WTC11 (cell line): ENCODE measurements at regions not wholly inside any gene's neighbourhood (a gene's known extent, or its start where the extent isn't known, plus 50 kb on each side); places are given as distances from the start of the nearest gene placed in this dataset.

ENCODE experiments used
- ATAC-seq: fragments of 200-7000 bp; cut with Tn5 transposase; 2 replicates; pipeline ENCODE4 v1.10.0; 2021; ENCODE audit warnings: mild to moderate bottlenecking, moderate library complexity
- CTCF ChIA-PET: fragments of 300-600 bp; sonication (Branson Sonifier 250); formaldehyde crosslinking; loops from one replicate; lab custom pipeline; 2021; ENCODE audit warnings: antibody characterized with exemption; lab: Charles Lee
- POLR2A ChIA-PET: fragments of 350-600 bp; sonication (Branson Sonifier 250); formaldehyde crosslinking; loops from one replicate; lab custom pipeline; 2021; ENCODE audit warnings: antibody characterized with exemption; lab: Charles Lee
- DNase-seq: peaks from one replicate; pipeline ENCODE4 v3.0.0; 2021; ENCODE audit warnings: low spot score
- H3K27ac Mint-ChIP-seq: 2 replicates; pipeline ENCODE4 v1.8.0; 2021; ENCODE audit warnings: mixed read lengths
- H3K27me3 Mint-ChIP-seq: 2 replicates; pipeline ENCODE4 v1.8.0; 2021; ENCODE audit warnings: low read depth, mild to moderate bottlenecking, moderate library complexity, mixed read lengths
- H3K36me3 Mint-ChIP-seq: 2 replicates; pipeline ENCODE4 v1.8.0; 2021; ENCODE audit warnings: mixed read lengths
- H3K4me1 Mint-ChIP-seq: 2 replicates; pipeline ENCODE4 v1.8.0; 2022; ENCODE audit warnings: mixed read lengths
- H3K4me3 Mint-ChIP-seq: 2 replicates; pipeline ENCODE4 v1.8.0; 2021; ENCODE audit warnings: mild to moderate bottlenecking, moderate library complexity, mixed read lengths
- H3K9me3 Mint-ChIP-seq: 2 replicates; pipeline ENCODE4 v1.8.0; 2021; ENCODE audit warnings: mixed read lengths
- FOXJ3 ChIP-seq: sonication (generic); formaldehyde crosslinking; IDR thresholded peaks from 2 replicates; pipeline ENCODE4 v1.9.0; 2021; ENCODE audit warnings: missing genetic modification reagents, mild to moderate bottlenecking, borderline replicate concordance
- GABPB1 ChIP-seq: sonication (generic); formaldehyde crosslinking; IDR thresholded peaks from 2 replicates; pipeline ENCODE4 v1.8.1; 2023; ENCODE audit warnings: mild to moderate bottlenecking, missing genetic modification reagents
- HMGA2 ChIP-seq: fragments of 250-450 bp; sonication (Bioruptor Pico); IDR thresholded peaks from 2 replicates; pipeline ENCODE4 v1.4.0; 2021; ENCODE audit warnings: mild to moderate bottlenecking, moderate library complexity
- NFE2L1 ChIP-seq: sonication (generic); formaldehyde crosslinking; IDR thresholded peaks from 2 replicates; pipeline ENCODE4 v1.8.1; 2023; ENCODE audit warnings: missing genetic modification reagents
- NFYB ChIP-seq: sonication (generic); formaldehyde crosslinking; conservative IDR thresholded peaks from 2 replicates; pipeline ENCODE4 v1.8.0; 2022; ENCODE audit warnings: low read depth, missing genetic modification reagents
- SMAD4 ChIP-seq: sonication (generic); formaldehyde crosslinking; IDR thresholded peaks from 2 replicates; pipeline ENCODE4 v1.8.0; 2022; ENCODE audit warnings: mild to moderate bottlenecking, missing genetic modification reagents
- SOX15 ChIP-seq: fragments of 250-450 bp; sonication (Bioruptor Pico); IDR thresholded peaks from 2 replicates; pipeline ENCODE4 v1.9.0; 2021; ENCODE audit warnings: mild to moderate bottlenecking
- TCF7 ChIP-seq: sonication (generic); formaldehyde crosslinking; IDR thresholded peaks from 2 replicates; pipeline ENCODE4 v1.8.0; 2022; ENCODE audit warnings: mild to moderate bottlenecking, low read depth, missing genetic modification reagents, moderate library complexity
- ZNF121 ChIP-seq: sonication (generic); formaldehyde crosslinking; IDR thresholded peaks from 2 replicates; pipeline ENCODE4 v1.8.0; 2023; ENCODE audit warnings: missing genetic modification reagents
- ZNF219 ChIP-seq: sonication (generic); formaldehyde crosslinking; IDR thresholded peaks from 2 replicates; pipeline ENCODE4 v1.8.0; 2023; ENCODE audit warnings: missing genetic modification reagents, mild to moderate bottlenecking, borderline replicate concordance
- ZNF232 ChIP-seq: sonication (generic); formaldehyde crosslinking; IDR thresholded peaks from 2 replicates; pipeline ENCODE4 v1.8.0; 2022; ENCODE audit warnings: mild to moderate bottlenecking, missing genetic modification reagents
- TF ChIP-seq, protein P1 (sequence below): sonication (generic); formaldehyde crosslinking; IDR thresholded peaks from 2 replicates; pipeline ENCODE4 v1.8.1; 2023; ENCODE audit warnings: mild to moderate bottlenecking, missing genetic modification reagents, borderline replicate concordance
- TF ChIP-seq, protein P2 (sequence below): sonication (generic); formaldehyde crosslinking; IDR thresholded peaks from 2 replicates; pipeline ENCODE4 v1.8.0; 2022; ENCODE audit warnings: mild to moderate bottlenecking, missing genetic modification reagents
- TF ChIP-seq, protein P3 (sequence below): sonication (generic); formaldehyde crosslinking; IDR thresholded peaks from 2 replicates; pipeline ENCODE4 v1.8.0; 2022; ENCODE audit warnings: missing genetic modification reagents
- TF ChIP-seq, protein P4 (sequence below): fragments of 250-450 bp; sonication (Bioruptor Pico); IDR thresholded peaks from 2 replicates; pipeline ENCODE4 v1.9.0; 2021; ENCODE audit warnings: mild to moderate bottlenecking

DNA sequence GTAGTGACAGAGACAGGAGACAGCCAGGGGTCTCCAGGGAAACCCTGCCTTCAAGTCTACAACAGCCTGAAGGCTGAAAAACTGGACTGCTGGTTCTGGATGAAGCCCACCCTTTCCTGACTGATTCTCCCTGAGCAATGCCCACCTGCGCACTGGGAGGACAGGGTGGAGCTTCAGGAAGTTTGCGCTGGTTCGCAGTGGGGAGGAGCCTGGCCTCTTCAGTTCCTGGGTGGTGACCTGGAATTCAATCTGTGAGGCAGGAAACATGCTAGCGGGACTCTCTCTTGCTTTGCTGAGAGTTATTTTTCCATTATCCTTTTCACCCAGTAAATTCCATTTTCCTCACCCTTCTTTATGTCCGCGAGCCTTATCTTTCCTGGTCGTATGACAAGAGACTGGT, 600.8 kb downstream of the TRHDE start (continued):
- TF ChIP-seq, protein P1, sequence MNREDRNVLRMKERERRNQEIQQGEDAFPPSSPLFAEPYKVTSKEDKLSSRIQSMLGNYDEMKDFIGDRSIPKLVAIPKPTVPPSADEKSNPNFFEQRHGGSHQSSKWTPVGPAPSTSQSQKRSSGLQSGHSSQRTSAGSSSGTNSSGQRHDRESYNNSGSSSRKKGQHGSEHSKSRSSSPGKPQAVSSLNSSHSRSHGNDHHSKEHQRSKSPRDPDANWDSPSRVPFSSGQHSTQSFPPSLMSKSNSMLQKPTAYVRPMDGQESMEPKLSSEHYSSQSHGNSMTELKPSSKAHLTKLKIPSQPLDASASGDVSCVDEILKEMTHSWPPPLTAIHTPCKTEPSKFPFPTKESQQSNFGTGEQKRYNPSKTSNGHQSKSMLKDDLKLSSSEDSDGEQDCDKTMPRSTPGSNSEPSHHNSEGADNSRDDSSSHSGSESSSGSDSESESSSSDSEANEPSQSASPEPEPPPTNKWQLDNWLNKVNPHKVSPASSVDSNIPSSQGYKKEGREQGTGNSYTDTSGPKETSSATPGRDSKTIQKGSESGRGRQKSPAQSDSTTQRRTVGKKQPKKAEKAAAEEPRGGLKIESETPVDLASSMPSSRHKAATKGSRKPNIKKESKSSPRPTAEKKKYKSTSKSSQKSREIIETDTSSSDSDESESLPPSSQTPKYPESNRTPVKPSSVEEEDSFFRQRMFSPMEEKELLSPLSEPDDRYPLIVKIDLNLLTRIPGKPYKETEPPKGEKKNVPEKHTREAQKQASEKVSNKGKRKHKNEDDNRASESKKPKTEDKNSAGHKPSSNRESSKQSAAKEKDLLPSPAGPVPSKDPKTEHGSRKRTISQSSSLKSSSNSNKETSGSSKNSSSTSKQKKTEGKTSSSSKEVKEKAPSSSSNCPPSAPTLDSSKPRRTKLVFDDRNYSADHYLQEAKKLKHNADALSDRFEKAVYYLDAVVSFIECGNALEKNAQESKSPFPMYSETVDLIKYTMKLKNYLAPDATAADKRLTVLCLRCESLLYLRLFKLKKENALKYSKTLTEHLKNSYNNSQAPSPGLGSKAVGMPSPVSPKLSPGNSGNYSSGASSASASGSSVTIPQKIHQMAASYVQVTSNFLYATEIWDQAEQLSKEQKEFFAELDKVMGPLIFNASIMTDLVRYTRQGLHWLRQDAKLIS (CRISPR knock-in tag): no peak
- TF ChIP-seq ZNF121 (CRISPR knock-in tag) (no peak), FOXJ3 (no peak)

DNA sequence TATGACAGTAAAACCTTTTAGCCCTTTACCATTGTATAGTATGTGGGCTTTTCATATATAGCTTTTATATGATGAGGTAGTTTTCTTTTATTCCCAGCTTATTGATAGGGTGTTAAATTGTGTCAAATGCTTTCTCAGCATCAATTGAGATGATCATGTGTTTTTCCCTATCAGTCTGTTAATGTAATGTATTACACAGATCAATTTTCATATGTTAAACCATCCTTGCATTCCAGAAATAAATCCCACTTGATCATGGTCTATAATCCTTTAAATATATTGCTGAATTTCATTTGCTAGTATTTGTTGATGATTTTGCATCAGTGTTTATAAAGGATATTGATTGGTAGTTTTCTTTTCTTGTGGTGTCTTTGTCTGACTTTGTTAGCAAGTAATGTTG, 603.9 kb downstream of the TRHDE start:
- Mint-ChIP-seq H3K9me3 (peaks cover 51% of the 10 kb centered on the region), H3K27ac (no peak overlapping the region), H3K4me1 (peaks cover 17% of the 10 kb centered on the region), H3K36me3 (peaks cover 38% of the 10 kb centered on the region), H3K4me3 (no peak overlapping the region), H3K27me3 (no peaks in the 10 kb centered on the region)
- ATAC-seq (no peak), DNase-seq (no peak)
- CTCF ChIA-PET: no interaction called here
- TF ChIP-seq SOX15: no peak
- TF ChIP-seq, protein P2, sequence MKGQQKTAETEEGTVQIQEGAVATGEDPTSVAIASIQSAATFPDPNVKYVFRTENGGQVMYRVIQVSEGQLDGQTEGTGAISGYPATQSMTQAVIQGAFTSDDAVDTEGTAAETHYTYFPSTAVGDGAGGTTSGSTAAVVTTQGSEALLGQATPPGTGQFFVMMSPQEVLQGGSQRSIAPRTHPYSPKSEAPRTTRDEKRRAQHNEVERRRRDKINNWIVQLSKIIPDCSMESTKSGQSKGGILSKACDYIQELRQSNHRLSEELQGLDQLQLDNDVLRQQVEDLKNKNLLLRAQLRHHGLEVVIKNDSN (CRISPR knock-in tag): no peak
- TF ChIP-seq, protein P3, sequence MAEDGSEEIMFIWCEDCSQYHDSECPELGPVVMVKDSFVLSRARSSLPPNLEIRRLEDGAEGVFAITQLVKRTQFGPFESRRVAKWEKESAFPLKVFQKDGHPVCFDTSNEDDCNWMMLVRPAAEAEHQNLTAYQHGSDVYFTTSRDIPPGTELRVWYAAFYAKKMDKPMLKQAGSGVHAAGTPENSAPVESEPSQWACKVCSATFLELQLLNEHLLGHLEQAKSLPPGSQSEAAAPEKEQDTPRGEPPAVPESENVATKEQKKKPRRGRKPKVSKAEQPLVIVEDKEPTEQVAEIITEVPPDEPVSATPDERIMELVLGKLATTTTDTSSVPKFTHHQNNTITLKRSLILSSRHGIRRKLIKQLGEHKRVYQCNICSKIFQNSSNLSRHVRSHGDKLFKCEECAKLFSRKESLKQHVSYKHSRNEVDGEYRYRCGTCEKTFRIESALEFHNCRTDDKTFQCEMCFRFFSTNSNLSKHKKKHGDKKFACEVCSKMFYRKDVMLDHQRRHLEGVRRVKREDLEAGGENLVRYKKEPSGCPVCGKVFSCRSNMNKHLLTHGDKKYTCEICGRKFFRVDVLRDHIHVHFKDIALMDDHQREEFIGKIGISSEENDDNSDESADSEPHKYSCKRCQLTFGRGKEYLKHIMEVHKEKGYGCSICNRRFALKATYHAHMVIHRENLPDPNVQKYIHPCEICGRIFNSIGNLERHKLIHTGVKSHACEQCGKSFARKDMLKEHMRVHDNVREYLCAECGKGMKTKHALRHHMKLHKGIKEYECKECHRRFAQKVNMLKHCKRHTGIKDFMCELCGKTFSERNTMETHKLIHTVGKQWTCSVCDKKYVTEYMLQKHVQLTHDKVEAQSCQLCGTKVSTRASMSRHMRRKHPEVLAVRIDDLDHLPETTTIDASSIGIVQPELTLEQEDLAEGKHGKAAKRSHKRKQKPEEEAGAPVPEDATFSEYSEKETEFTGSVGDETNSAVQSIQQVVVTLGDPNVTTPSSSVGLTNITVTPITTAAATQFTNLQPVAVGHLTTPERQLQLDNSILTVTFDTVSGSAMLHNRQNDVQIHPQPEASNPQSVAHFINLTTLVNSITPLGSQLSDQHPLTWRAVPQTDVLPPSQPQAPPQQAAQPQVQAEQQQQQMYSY (CRISPR knock-in tag): no peak
- no peak for TF ChIP-seq NFYB (CRISPR knock-in tag)
- TF ChIP-seq NFE2L1 (CRISPR knock-in tag): no peak
- TF ChIP-seq ZNF219: no peak
- no peak for TF ChIP-seq SMAD4 (CRISPR knock-in tag)
- no peak for TF ChIP-seq GABPB1 (CRISPR knock-in tag)
- POLR2A ChIA-PET: no interaction called here

DNA sequence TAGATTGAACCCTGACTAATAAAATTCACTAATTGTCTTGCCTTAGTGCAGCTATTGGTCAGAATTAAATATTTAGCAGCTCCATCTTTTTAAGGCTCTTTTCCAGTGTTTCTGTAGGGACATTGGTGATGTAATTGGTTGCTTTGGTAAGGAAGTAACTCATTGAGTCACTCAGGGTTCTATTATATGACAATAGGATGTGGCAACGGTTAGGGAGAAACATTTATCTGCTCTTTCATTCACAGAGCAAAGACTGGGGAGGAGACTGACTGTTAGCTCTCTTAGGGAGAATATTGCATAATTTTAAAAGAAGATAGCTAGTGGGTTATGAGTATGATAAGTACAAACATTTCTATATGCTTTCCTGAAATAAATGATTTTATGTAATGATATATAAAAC, 616.5 kb downstream of the TRHDE start:
- no peak for DNase-seq
- ChIA-PET POLR2A (no interaction called here), CTCF (no interaction called here)
- Mint-ChIP-seq H3K9me3 (no peaks in the 10 kb centered on the region), H3K27me3 (no peaks in the 10 kb centered on the region), H3K27ac (no peak overlapping the region), H3K4me1 (peaks cover 21% of the 10 kb centered on the region), H3K4me3 (no peak overlapping the region), H3K36me3 (no peaks in the 10 kb centered on the region)
- TF ChIP-seq, protein P4, sequence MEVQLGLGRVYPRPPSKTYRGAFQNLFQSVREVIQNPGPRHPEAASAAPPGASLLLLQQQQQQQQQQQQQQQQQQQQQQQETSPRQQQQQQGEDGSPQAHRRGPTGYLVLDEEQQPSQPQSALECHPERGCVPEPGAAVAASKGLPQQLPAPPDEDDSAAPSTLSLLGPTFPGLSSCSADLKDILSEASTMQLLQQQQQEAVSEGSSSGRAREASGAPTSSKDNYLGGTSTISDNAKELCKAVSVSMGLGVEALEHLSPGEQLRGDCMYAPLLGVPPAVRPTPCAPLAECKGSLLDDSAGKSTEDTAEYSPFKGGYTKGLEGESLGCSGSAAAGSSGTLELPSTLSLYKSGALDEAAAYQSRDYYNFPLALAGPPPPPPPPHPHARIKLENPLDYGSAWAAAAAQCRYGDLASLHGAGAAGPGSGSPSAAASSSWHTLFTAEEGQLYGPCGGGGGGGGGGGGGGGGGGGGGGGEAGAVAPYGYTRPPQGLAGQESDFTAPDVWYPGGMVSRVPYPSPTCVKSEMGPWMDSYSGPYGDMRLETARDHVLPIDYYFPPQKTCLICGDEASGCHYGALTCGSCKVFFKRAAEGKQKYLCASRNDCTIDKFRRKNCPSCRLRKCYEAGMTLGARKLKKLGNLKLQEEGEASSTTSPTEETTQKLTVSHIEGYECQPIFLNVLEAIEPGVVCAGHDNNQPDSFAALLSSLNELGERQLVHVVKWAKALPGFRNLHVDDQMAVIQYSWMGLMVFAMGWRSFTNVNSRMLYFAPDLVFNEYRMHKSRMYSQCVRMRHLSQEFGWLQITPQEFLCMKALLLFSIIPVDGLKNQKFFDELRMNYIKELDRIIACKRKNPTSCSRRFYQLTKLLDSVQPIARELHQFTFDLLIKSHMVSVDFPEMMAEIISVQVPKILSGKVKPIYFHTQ: no peak
- TF ChIP-seq TCF7 (CRISPR knock-in tag) (no peak), ZNF232 (CRISPR knock-in tag) (no peak), HMGA2 (CRISPR knock-in tag) (no peak)
- TF ChIP-seq, protein P3 (CRISPR knock-in tag): no peak
- ATAC-seq: no peak
